Stimulated activated memory B cell treated with anti-CD40 and anti-IgM and Interleukin-4, amounts not matched to agents 10 μg/mL and 1 μg/mL and 100 μg/mL, for 72 hours (primary cell): ENCODE measurements at regions not wholly inside any gene's neighbourhood (a gene's known extent, or its start where the extent isn't known, plus 50 kb on each side); places are given as distances from the start of the nearest gene placed in this dataset.
"Not testable (repeated sequence)": the region's sequence is repeated elsewhere in the genome, so short reads cannot be mapped to it uniquely, and the experiment has no call there.

Experiments used
- ATAC-seq: fragments of 150-1000 bp; cut with Tn5 transposase; 2 replicates; pipeline ENCODE4 v1.10.0; 2021
- H3K27ac Mint-ChIP-seq: one replicate; pipeline ENCODE4 v1.8.0; 2022; ENCODE audit warnings: mild to moderate bottlenecking, mixed read lengths
- H3K27me3 Mint-ChIP-seq: one replicate; pipeline ENCODE4 v1.8.0; 2022; ENCODE audit warnings: mixed read lengths
- H3K36me3 Mint-ChIP-seq: one replicate; pipeline ENCODE4 v1.8.0; 2022; ENCODE audit warnings: mixed read lengths
- H3K4me1 Mint-ChIP-seq: one replicate; pipeline ENCODE4 v1.8.0; 2022; ENCODE audit warnings: mixed read lengths
- H3K4me3 Mint-ChIP-seq: one replicate; pipeline ENCODE4 v1.8.0; 2022; ENCODE audit warnings: mild to moderate bottlenecking, moderate library complexity, mixed read lengths
- H3K9me3 Mint-ChIP-seq: one replicate; pipeline ENCODE4 v1.8.0; 2022; ENCODE audit warnings: mixed read lengths

GRCh38 chr7:43034535-43035002 is 77.9 kb upstream of the HECW1 start:
- Mint-ChIP-seq H3K27me3 (peaks cover 15% of the 10 kb centered on the region), H3K9me3 (no peaks in the 10 kb centered on the region), H3K4me3 (no peak overlapping the region), H3K36me3 (no peaks in the 10 kb centered on the region), H3K4me1 (no peaks in the 10 kb centered on the region), H3K27ac (no peak overlapping the region)
- ATAC-seq: no peak

DNA sequence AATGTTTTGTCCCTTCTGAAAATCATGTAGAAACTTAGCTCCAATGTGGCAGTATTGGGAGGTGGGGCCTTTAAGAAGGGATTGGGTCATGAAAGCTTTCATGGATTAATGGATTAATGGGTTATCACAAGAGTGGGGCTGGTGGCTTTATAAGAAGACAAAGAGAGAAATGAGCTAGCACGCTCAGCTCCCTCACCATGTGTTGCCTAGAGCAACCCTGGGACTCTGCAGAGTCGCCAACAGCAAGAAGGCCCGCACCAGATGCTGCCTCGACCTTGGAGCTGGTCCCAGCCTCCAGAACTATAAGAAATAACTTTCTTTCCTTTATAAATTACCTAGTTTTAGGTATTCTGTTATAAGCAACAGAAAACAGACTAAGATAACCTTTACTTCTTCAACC is 74.9 kb upstream of the HECW1 start:
- H3K27me3 Mint-ChIP-seq: peaks cover 8% of the 10 kb centered on the region
- no peak overlapping the region for H3K4me3 Mint-ChIP-seq
- no peaks in the 10 kb centered on the region for H3K9me3 Mint-ChIP-seq
- no peak overlapping the region for H3K27ac Mint-ChIP-seq
- no peak for ATAC-seq
- H3K36me3 Mint-ChIP-seq: no peaks in the 10 kb centered on the region
- no peaks in the 10 kb centered on the region for H3K4me1 Mint-ChIP-seq

GRCh38 chr7:43038254-43038653 is 74.2 kb upstream of the HECW1 start:
- Mint-ChIP-seq H3K27ac (no peak overlapping the region), H3K27me3 (peaks cover 15% of the 10 kb centered on the region), H3K4me1 (no peaks in the 10 kb centered on the region), H3K4me3 (no peak overlapping the region), H3K9me3 (no peaks in the 10 kb centered on the region), H3K36me3 (no peaks in the 10 kb centered on the region)
- ATAC-seq: no peak

GRCh38 chr7:43039346-43039745 is 73.1 kb upstream of the HECW1 start:
- Mint-ChIP-seq H3K4me3 (no peak overlapping the region), H3K27me3 (peaks cover 25% of the 10 kb centered on the region), H3K36me3 (no peaks in the 10 kb centered on the region), H3K4me1 (no peaks in the 10 kb centered on the region), H3K27ac (no peak overlapping the region), H3K9me3 (no peaks in the 10 kb centered on the region)
- ATAC-seq: no peak

GRCh38 chr7:43040461-43040860 is 72.0 kb upstream of the HECW1 start:
- H3K4me3 Mint-ChIP-seq: no peak overlapping the region
- peaks cover 30% of the 10 kb centered on the region for H3K27me3 Mint-ChIP-seq

DNA sequence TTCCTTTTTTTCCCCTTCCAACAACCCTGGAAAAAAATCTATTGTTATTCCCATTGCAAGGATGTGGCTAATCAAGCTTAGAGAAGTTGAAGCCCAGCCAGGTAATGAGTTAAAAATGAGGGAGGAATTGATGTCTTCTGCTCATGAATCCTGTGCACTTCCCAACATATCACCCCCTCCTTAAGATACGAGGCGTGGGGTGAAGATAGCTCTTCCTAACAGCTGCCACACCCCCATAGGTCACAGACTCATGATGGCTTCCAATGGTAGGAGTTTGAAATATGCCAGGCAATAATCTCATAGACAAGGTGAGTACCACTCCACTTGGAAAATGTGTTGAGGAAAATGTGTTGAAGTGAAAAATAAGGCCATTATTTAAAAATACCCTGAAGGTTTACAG is 71.3 kb upstream of the HECW1 start:
- Mint-ChIP-seq H3K4me3 (no peak overlapping the region), H3K9me3 (no peaks in the 10 kb centered on the region), H3K4me1 (no peaks in the 10 kb centered on the region), H3K27ac (no peak overlapping the region), H3K27me3 (peaks cover 36% of the 10 kb centered on the region), H3K36me3 (no peaks in the 10 kb centered on the region)
- ATAC-seq: no peak

More at GRCh38 chr7:43040461-43040860, 72.0 kb upstream of the HECW1 start:
- Mint-ChIP-seq H3K4me1 (no peaks in the 10 kb centered on the region), H3K27ac (no peak overlapping the region), H3K36me3 (no peaks in the 10 kb centered on the region), H3K9me3 (no peaks in the 10 kb centered on the region)
- no peak for ATAC-seq

- no peak overlapping the region for H3K4me3 Mint-ChIP-seq
- no peaks in the 10 kb centered on the region for H3K36me3 Mint-ChIP-seq
- no peaks in the 10 kb centered on the region for H3K4me1 Mint-ChIP-seq
- H3K9me3 Mint-ChIP-seq: no peaks in the 10 kb centered on the region
- ATAC-seq: no peak
- no peak overlapping the region for H3K27ac Mint-ChIP-seq
- H3K27me3 Mint-ChIP-seq: peaks cover 38% of the 10 kb centered on the region
These were observed 70.7 kb upstream of the HECW1 start for GRCh38 chr7:43041724-43042123.

DNA sequence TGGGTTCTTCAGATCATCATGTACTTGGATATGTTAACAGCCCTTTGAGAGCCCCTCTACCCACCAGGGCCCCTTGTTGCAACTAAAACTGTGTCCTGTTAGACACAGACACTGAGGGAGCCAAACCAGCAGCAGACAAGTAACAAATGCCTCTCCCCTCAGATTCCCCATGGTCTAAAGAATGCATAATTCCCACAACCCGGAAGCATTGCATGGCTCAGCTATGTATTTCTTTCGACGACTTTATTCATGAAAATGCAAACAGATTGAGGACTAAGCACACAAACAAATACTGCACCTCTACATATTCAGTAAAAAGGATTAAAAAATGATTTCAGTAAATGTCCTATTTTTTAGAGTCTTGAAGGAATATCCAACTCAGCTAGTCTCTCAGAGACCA is 70.1 kb upstream of the HECW1 start:
- no peaks in the 10 kb centered on the region for H3K9me3 Mint-ChIP-seq
- H3K4me3 Mint-ChIP-seq: no peak overlapping the region
- peaks cover 43% of the 10 kb centered on the region for H3K27me3 Mint-ChIP-seq
- H3K4me1 Mint-ChIP-seq: no peaks in the 10 kb centered on the region
- peaks cover under 1% of the 10 kb centered on the region for H3K36me3 Mint-ChIP-seq
- H3K27ac Mint-ChIP-seq: no peak overlapping the region
- ATAC-seq: no peak

DNA sequence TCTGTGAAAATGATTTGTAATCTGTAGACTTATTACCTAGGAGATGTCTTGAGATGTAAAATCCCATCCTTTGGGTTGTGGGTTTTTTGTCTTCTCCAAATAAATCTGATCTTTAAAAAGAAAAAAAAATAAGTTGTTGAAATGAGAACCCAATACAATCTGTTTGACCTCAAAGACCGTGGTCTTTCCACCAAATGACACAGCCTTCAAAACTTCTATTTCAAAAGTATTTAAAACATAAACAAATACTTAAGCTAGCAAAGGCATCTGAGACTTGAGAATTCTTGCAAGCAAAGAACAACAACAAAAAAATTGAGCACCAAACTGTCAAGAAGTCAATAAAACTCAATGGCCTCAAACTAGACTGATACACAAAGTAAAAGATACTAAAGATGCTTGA is 67.9 kb upstream of the HECW1 start:
- peaks cover 65% of the 10 kb centered on the region for H3K27me3 Mint-ChIP-seq
- H3K36me3 Mint-ChIP-seq: peaks cover 7% of the 10 kb centered on the region
- H3K27ac Mint-ChIP-seq: no peak overlapping the region
- H3K4me1 Mint-ChIP-seq: no peaks in the 10 kb centered on the region
- H3K4me3 Mint-ChIP-seq: no peak overlapping the region
- H3K9me3 Mint-ChIP-seq: peaks cover 14% of the 10 kb centered on the region
- ATAC-seq: no peak

DNA sequence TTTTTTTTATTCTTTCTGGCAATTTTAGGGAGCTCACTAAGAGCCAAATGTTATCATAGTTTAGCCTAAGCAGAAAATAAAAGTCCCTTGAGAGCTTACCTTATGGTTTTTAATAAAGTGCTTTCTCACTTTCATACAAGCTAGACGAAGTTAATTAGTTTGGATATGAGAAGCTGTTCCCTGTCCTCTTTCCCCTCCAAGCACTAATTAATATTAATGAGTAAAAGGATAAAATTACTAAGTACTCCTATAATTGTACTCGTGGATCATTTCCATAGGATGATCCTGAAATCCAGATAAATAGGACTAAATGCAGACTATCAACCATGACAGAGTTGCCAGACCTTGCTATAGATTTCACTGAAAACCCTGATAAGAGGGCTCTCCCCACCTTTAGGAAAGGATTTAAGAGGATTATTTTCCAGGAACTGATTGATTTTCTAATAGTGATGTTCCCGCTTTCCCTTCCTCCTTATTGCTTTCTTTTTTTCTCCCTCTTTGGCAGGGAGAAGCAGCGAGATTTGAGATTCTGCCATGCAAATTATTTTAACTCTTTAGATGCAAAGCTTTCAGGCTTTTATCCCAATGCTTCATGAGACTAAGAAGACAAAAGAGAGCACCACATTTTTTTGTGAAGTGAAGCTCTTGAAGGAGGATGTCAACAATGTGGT is 58.3 kb upstream of the HECW1 start:
- peaks cover 11% of the 10 kb centered on the region for H3K4me1 Mint-ChIP-seq
- no peaks in the 10 kb centered on the region for H3K36me3 Mint-ChIP-seq
- no peak for ATAC-seq
- H3K9me3 Mint-ChIP-seq: peaks cover 5% of the 10 kb centered on the region
- H3K27me3 Mint-ChIP-seq: peaks cover 18% of the 10 kb centered on the region
- no peak overlapping the region for H3K27ac Mint-ChIP-seq
- no peak overlapping the region for H3K4me3 Mint-ChIP-seq

GRCh38 chr7:43057141-43057540 is 55.3 kb upstream of the HECW1 start:
- Mint-ChIP-seq H3K27ac (no peak overlapping the region), H3K4me3 (no peak overlapping the region), H3K27me3 (no peaks in the 10 kb centered on the region), H3K36me3 (no peaks in the 10 kb centered on the region), H3K4me1 (peaks cover 11% of the 10 kb centered on the region), H3K9me3 (no peaks in the 10 kb centered on the region)
- no peak for ATAC-seq

- Mint-ChIP-seq H3K36me3 (no peaks in the 10 kb centered on the region), H3K9me3 (no peaks in the 10 kb centered on the region), H3K27me3 (no peaks in the 10 kb centered on the region), H3K27ac (no peak overlapping the region), H3K4me3 (no peak overlapping the region), H3K4me1 (peaks cover 11% of the 10 kb centered on the region)
- no peak for ATAC-seq
These were observed 54.0 kb upstream of the HECW1 start for GRCh38 chr7:43058271-43059066.

DNA sequence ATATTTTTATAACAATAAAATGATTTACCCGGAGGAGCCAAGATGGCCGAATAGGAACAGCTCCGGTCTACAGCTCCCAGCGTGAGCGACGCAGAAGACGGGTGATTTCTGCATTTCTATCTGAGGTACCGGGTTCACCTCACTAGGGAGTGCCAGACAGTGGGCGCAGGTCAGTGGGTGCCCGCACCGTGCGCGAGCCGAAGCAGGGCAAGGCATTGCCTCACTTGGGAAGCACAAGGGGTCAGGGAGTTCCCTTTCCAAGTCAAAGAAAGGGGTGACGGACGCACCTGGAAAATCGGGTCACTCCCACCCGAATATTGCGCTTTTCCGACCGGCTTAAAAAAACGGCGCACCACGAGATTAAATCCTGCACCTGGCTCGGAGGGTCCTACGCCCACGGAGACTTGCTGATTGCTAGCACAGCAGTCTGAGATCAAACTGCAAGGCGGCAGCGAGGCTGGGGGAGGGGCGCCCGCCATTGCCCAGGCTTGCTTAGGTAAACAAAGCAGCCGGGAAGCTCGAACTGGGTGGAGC is 53.3 kb upstream of the HECW1 start:
- not testable (repeated sequence) for H3K36me3 Mint-ChIP-seq, H3K27me3 Mint-ChIP-seq, H3K4me3 Mint-ChIP-seq, H3K9me3 Mint-ChIP-seq, H3K27ac Mint-ChIP-seq, ATAC-seq
- H3K4me1 Mint-ChIP-seq: peaks cover 11% of the 10 kb centered on the region
